GM13977 (cell line): ENCODE measurements at regions not wholly inside any gene's neighbourhood (a gene's known extent, or its start where the extent isn't known, plus 50 kb on each side); places are given as distances from the start of the nearest gene placed in this dataset.

ENCODE experiments used
- DNase-seq: peaks from one replicate; pipeline ENCODE4 v3.0.0; 2012; ENCODE audit warnings: low spot score
- CTCF ChIP-seq: IDR thresholded peaks from 2 replicates; pipeline ENCODE4 v1.5.1; 2012; ENCODE audit warnings: mild to moderate bottlenecking, control low read depth; ENCODE audit not compliant: insufficient read depth; ENCODE audit errors: extremely low read depth, missing control alignments
- in situ Hi-C: fragments of 300-500 bp; cut with MboI; formaldehyde crosslinking; loops from one replicate; pipeline ENCODE4 v1.12.0; 2022; ENCODE audit warnings: low sequenced_read_pairs, low pct_unique_long_range_greater_than_20kb, mixed read lengths, inconsistent platforms; ENCODE audit not compliant: unreplicated experiment

- DNase-seq: no peak
- in situ Hi-C loops: no loop called here
- TF ChIP-seq CTCF: no peak
These were observed 197.9 kb downstream of the TFAP2C start for GRCh38 chr20:56826705-56827665.

- in situ Hi-C loops: no loop called here
- TF ChIP-seq CTCF: no peak
- no peak for DNase-seq
These were observed 198.7 kb downstream of the TFAP2C start for GRCh38 chr20:56827763-56828162.

GRCh38 chr20:56828402-56828801 lies 199.3 kb downstream of the TFAP2C start:
- no peak for DNase-seq
- TF ChIP-seq CTCF: no peak
- in situ Hi-C loops: no loop called here

- no peak for TF ChIP-seq CTCF
- DNase-seq: no peak
- in situ Hi-C loops: no loop called here
These were observed 200.8 kb downstream of the TFAP2C start for GRCh38 chr20:56829788-56830385.

- TF ChIP-seq CTCF: no peak
- no peak for DNase-seq
- in situ Hi-C loops: no loop called here
These were observed 202.7 kb downstream of the TFAP2C start for GRCh38 chr20:56831795-56832194.

GRCh38 chr20:56833427-56833826 lies 204.3 kb downstream of the TFAP2C start:
- in situ Hi-C loops: no loop called here
- no peak for TF ChIP-seq CTCF
- no peak for DNase-seq
